ENCODE measurements at regions not wholly inside any gene's neighbourhood (a gene's known extent, or its start where the extent isn't known, plus 50 kb on each side); places are given as distances from the start of the nearest gene placed in this dataset.

DNA sequence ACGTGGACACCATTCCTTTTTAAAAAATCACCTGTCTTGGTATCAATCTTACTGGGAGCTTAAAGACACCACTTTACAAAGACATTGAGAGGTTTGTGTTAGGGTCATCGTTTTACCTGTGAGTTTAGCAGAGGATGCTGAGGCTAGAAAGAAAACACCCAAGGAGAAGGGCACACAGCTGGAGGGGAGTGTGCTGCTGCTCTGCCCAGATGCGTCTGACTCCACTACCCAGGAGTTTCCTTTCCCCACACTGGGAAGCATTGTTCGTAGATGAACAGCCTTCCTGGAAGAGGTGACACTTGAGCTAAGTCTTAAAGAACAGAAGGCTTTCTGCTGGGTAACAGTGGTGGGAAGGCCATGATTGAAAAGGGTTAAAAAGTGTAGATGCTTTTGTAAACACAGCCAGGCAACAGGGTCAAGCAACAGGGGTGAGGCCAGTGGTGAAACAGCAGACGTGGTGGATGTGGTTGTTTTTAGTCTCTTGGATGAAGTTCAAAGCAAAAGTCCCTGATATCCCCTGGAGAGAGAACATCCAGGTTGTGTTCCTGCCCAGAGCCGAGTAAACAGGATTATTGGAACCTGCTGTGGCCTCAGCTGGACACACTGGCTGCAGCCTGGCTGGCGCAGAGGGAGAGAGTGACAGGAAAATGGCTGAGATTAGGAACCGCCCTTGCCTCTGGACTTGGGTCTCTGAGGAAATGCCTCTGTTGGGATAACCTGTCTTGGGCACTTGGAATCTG lies 198.6 kb upstream of the JUN start:
- no peak for TF ChIP-seq ERF (CRISPR knock-in tag; IDR thresholded peaks at IDR 0.05)
- no peak for TF ChIP-seq RFX5 (IDR thresholded peaks at IDR 0.05; ENCODE audit: low read depth, low read length)
- TF ChIP-seq AFF4 (CRISPR knock-in tag; IDR thresholded peaks at IDR 0.05), result no peak
- no peak for TF ChIP-seq ZC3H11A (IDR thresholded peaks at IDR 0.05; ENCODE audit: low read depth, low read length)
- no peak for TF ChIP-seq SIN3A (IDR thresholded peaks at IDR 0.05; ENCODE audit: borderline replicate concordance in 2 of 2, control insufficient read depth in 1 of 2, low read depth in 2 of 2, low read length in 2 of 2)
- TF ChIP-seq SUPT5H (IDR thresholded peaks at IDR 0.05), result no peak
- no peak for TF ChIP-seq POLR2A (conservative IDR thresholded peaks at IDR 0.05)
